Right renal pelvis (tissue), 4 donors: ENCODE measurements at regions not wholly inside any gene's neighbourhood (a gene's known extent, or its start where the extent isn't known, plus 50 kb on each side); places are given as distances from the start of the nearest gene placed in this dataset.
"Not testable (repeated sequence)": the region's sequence is repeated elsewhere in the genome, so short reads cannot be mapped to it uniquely, and the experiment has no call there.

Experiments
- DNase-seq, 4 donors: peaks; one replicate each; pipeline ENCODE4 v3.0.0-alpha.2; 2013; ENCODE audit warnings: low read depth in 4 of 4, low spot score in 3 of 4, missing footprints in 1 of 4

DNA sequence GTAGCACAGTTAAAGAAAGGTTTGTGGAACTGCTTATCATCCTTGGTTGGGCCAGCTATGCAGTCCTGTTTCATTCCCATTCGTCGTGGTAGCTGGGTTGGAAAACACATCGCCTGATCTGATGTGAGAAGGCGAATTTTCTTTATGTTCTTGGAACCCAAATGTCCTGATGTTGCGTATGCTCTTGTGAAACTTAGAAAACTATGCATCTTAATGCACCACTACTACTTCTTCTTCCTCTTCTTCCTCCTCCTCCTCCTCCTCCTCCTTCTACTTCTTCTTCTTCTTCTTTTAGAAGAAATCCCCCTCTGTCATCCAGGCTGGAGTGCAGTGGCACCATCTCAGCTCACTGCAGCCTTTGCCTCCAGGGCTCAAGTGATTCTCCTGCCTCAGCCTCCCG, 381.6 kb downstream of the UTRN start:
- DNase-seq, result no peak

DNA sequence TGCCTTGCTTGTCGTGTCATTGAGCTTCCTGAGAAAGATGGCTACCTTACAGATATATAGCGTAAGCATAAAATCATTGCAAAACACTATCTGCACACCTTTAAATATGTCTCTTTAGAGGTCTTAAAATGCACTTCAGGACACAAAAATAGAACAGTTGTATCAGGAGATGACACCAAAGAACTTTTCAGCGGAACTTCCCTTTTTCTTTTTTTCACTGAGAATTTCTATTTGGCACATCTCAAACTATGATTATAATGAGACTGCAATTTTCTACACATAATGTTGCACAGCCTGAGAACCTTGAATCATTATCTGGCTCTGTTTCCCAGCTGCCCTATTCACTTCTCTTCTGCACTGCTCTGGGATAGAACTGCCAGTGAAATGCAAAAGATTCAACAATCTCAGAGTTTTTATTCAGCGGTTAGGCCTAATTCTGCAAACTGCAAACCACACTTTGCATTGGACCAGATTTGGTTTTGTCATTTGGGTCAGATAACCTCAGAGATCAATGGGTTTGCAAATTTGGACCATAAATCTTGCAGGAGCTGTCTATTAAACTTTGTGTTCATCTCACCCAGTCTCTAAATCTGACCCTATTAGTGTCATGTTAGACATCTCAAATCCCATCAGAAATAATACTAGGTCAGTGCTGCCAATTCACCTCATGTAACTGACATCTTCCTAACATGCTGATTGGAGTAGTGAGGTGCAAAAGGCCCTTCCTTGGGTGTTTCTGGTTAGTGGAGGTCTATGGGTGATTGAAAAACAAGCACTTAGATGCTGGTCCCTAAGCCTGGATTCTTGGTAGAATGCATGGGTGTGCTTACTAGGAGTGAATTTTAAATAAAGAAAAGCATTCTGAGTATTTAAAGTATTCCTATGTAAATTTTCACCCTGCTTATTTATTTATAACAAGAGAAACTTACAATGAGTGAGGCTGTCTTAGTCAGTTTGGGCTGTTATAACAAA, 382.7 kb downstream of the UTRN start:
- no peak for DNase-seq

DNA sequence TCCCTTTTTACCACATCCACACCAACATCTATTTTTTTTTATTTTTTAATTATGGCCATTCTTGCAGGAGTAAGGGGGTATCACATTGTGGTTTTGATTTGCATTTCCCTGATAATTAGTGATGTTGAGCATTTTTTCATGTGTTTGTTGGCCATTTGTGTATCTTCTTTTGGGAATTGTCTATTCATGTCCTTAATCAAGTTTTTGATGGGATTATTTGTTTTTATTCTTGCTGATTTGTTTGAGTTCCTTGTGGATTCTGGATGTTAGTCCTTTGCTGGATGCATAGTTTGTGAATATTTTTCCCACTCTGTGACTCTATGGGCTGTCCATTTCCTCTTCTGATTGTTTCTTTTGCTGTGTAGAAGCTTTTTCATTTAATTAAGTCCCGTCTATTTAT, 385.1 kb downstream of the UTRN start:
- DNase-seq, result not testable (repeated sequence)

DNA sequence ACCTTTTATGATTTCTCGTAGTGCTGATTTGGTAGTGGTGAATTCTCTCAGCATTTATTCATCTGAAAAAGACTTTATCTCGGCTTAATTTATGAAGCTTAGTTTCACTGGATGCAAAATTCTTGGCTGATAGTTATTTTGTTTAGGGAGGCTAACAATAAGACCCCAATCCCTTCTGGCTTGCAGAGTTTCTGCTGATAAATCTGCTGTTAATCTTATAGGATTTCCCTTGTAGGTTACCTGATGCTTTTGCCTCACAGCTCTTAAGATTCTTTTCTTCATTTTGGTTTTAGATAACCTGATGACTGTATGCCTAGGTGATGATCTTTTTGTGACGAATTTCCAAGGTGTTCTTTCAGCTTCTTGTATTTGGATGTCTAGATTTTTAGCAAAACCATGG, 388.7 kb downstream of the UTRN start:
- DNase-seq, result no peak

DNA sequence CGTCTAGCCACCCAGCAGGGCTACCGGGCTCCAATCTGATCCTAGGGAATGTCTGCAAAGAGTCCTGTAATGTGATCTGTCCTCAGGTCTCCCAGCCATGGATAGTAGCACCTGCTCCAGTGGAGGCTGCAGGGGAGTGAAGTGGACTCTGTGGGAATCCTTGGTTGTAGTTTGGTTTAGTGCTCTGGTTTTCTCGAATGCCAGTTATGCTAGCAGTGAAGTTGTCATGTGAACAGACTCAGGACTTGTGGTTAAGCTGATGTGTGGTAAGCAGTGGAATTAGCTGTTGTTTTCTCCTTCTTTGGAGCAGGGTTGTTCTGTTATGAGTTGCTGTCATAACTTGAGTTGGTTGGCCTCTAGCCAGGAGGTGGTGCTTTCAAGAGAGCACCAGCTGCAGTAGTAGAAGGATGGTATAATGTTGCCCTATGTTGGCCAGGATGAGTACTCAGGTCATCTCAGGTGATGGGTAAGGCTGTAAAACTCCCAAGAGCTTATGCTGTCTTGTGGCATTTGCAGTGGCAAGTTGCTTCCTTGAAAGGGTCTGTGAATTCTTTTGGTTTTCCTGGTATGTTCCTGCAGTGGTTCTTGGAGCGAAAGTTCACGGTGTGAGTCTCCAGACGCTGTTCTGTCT, 390.2 kb downstream of the UTRN start:
- no peak for DNase-seq

DNA sequence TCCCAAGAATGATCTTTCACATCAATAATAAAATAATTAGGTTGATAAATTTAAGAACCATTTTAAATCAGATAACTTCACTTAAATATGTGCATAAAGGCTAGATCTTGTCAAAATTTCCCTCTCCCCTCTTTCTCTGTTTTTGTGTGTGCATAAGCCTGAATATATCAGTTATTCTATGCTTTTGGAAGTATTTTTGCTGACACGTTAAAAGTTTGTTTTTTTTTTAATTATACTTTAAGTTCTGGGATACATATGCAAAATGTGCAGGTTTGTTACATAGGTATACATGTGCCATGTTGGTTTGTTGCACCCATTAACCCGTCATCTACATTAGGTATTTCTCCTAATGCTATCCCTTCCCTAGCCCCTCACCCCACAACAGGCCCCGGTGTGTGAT, 391.2 kb downstream of the UTRN start:
- DNase-seq, result not testable (repeated sequence)

DNA sequence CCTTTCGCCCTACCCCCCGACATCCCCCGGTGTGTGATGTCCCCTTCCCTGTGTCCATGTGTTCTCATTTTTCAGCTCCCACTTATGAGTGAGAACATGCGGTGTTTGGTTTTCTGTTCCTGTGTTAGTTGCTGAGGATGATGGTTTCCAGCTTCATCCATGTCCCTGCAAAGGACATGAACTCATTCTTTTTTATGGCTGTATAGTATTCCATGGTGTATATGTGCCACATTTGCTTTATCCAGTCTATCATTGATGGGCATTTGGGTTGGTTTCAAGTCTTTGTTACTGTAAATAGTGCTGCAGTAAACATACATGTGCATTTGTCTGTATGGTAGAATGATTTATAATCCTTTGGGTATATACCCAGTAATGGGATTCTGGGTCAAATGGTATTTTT, 392.1 kb downstream of the UTRN start:
- not testable (repeated sequence) for DNase-seq

DNA sequence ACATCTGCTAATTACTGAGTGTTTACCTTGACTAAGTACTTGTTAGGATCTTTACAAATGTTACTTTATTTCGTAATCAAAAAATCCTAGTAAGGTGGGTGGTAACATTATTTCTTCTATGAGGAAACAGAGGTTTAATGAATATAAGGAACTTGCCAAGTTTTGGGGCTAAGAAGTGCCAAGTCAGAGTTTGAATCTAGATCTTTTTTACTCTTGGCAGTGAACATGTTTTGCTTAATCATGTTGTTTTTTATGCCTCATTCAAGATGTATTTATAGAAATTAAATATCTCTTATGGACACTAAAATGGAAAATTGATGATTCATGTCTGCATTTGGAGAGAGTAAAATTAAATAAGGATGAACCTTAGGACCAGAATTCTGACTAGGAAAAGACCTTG, 393.7 kb downstream of the UTRN start:
- no peak for DNase-seq

DNA sequence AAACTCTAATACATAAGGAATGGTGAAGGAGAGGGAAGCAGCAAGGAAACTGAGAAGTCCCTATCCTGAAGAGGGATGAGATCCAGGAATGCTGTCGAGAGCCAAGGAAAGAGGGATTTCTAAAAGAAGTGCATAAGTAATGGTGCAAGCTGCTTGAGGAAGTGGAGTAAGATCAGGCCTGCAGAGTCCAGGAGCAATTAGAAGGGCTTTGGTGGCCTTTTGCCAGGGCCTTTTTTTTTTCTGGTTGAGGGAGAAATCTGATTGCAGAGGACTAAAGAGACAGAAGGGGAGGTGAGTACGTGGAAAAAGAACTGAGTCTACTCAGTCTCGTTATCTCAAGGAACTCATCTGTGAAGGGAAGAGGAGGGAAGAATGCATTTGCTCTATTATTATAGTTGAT, 396.2 kb downstream of the UTRN start:
- no peak for DNase-seq

DNA sequence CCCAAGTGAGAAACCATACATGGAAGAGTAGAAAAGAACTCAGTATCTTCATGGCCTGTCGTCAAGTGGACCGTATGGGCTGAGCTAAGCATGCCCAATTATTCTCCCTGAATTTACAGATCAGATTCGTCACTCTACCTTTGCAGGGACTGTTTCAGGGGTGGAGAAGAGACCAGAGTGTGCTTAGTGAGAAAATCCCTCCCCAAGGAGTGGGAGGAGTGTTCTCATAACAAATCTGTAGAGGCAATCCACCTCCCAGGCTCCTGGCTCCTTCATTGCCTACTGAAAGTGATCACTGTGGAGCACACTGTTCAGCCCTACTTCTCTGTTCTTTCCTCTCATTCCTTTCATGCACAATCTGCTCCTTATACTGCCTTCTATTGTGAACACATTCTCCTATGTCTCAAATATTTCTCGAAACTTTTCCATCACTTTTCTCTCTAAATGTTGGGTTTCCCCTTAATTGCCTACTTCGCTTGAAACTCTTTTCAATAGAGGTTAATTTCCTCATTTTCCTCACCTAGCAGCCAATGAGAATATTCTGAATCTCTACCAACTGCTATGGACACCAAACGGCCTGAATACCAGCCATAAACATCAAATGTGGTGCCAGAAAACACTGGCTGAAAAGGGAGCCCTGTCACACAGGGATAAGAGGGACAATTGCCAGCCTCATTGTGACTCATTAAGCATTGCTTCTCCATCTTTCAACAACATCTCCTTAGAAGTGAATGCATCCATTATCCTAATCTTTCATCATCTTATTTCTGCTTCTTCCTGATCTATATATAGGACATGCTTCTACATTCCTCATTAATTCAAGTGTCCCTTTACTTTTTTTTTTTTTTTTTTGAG, 398.3 kb downstream of the UTRN start:
- DNase-seq, result no peak

DNA sequence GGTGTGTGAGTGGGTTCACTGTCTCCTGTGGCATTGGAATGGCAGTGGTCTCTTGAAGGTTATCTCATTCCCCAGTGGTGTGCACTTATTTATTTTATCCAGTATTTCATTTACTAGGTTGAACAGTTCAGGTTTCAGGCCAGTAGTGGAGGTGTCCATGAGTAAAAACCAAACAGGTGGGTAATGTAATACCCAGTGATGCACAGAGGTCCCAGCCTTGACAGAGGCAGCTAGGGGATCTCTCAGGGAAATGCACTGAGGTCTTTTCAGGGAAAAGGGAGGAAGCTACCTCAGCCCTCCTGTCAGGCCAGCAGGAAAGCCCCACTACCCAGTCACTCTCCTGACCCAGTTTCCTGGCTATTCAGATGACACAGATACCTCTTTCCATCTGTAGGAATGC, 403.6 kb downstream of the UTRN start:
- DNase-seq, result no peak

DNA sequence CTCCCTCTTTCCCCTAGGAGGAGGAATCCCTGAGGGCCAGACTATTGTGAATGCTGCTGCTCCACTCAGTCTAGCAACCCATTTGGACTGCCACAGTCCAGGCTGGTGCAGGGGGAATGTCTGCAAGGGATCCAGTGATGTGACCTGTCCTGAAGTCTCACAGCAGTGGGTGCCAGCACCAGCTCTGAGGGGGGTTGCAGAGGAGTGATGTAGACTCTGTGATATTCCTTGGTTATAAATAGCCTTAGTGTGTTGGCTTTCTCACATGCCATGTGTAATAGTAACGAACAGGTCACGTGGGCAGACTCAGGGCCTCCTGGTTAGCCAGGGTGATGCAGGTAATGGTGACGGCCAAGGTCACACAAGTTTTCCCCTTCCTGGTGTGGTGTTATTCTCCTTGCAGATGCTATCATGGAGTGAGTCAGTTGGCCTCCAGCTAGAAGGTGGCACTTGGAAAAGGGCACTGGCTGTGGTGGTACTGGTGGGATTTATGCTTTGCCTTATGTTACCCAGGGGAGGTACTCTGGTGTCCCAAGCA, 404.4 kb downstream of the UTRN start:
- no peak for DNase-seq

DNA sequence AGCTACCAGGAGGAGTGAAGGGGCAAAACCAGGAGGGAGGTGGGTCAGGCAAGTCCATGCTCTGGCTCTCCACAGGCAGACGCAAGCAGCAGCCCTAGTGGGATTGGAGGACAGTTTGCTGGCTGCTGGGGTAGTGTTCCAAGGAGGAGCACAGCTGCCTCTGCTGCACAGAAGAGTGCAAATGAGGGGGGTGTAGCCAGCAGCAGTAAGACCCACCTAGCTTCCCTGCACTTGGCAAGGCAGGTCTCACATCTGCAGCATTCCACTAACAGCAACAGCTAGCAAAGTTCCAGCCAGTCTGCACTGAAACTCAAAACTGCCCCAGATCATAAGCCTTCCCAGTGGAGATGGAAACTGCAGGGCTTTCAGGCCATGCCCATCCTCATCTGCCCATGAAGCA, 405.0 kb downstream of the UTRN start:
- no peak for DNase-seq

DNA sequence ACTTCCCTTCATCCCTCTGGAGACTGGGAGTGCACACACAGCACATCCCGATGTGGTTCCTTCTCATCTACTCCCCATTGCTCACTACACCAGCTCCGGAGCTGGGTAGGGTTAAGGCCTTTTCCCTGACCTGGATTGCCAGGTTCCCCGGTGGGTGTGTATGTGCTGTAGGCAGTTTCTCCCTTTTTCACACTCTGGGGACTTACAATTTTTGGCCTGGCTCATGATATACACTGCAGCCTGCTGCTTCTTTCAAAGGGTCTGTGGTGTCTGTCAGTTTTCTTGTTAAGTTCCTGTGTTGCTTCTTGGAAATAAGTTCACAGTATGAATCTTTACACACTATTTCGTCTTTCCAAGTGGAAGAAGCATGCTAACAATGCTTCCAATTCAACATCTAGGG, 405.5 kb downstream of the UTRN start:
- DNase-seq, result no peak

DNA sequence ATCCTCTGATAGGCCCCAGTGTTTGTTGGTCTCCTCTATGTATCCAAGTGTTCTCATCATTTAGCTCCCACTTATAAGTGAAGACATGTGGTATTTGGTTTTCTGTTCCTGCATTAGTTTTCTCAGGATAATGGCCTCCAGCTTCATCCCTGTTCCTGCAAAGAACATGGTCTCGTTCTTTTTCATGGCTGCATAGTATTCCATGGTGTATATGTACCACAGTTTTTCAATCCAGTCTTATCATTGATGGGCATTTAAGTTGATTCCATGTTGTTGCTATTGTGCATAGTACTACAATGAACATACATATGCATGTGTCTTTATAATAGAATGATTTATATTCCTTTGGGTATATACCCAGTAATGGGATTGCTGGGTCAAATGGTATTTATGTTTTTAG, 406.9 kb downstream of the UTRN start:
- not testable (repeated sequence) for DNase-seq

DNA sequence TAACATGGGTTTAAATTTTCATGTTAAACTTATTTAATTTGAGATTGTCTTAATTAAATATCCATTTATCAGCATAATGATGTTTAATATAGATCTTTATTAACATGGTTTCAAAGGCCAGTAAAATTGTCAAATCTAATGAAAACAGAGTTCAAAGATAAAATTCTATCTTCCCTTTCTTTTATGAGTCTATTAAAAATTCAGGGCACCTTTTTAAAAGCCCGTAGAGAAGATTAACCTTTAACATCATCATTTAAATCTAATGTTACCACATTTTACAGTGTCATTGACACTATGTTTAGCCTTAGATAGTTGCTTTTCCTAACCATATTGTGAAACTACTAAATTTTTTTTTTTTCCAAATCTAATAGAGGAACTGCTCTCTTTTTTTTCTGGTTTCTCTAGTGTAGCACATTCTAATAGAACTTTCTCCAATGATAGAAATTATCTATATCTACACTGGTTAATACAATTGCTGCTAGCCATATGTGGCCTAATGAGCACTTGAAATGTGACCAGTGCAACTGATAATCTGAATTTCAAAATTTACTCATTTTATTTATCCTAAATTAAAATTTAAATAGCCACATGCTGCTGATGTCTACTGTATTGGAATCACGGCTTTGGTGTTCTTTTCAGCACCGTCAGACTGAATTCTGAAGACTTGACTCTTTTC, 410.9 kb downstream of the UTRN start:
- no peak for DNase-seq

DNA sequence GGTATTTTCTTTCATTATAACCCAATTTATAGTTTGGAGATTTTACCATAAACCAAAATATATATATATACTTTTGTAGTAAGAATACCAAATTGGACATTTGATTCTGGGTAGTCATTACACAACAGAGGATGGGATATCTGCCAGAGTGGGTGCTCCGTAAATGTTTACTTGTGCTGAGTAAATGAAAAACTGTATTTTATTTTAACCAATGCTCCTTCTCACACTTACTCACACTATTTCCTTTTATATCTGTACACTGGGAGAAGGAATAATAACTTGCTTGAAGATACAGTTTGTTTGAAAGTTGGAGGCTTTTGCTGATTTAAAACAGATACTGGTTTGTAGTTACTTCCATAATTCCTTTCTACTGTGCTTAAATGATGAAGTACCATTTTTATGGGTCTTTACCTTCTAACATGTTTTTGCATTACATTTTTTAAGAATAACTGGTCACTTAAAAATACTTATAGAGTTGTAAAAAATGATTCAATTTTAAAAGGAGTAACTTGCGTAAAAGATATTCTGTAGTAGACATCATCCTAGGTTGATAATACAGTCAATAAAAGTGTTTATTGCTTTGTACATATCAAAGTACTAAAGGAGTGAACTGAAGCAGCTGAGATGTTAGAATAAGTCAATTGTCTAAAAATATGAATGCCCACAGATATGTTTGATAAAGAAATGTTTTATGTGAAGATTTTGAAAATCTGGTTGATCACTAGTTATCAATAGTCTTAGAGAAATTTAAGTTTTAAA, 411.7 kb downstream of the UTRN start:
- no peak for DNase-seq

DNA sequence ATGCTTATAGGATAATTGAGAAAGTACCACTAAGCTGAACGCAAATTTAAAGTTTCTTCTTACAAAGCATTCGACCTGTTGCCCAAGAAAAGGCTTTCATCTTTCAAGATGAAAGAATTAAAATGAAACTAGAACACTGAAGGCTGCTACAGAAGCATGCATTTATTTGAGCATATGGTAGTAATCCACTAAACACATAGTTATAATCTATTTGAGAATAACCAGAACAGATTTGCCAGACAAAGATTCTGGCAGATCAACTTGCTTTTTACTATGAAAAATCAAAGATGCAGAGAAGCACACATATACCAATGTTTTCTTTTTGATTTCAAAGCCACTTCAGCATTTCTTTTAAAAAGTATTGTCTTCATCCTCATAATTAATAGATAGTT, 412.2 kb downstream of the UTRN start:
- no peak for DNase-seq

DNA sequence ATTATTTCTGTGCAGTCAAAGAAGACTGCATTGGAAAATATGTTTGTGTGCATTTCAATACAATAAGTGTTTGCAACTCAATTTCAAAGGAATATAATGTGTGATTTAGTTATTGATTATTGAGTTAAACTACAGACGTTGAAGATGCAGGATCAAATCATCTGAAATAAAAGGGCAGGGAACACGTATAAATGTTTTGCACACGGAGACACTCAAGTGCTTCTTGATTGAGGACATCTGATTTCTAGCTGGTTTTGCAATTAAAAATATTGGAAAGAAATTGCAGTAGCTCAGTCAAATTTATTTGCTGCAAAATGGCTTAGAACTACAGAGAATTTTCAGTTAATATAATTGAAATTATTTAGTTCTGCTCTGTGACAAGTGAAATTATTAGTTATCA, 412.7 kb downstream of the UTRN start:
- no peak for DNase-seq

DNA sequence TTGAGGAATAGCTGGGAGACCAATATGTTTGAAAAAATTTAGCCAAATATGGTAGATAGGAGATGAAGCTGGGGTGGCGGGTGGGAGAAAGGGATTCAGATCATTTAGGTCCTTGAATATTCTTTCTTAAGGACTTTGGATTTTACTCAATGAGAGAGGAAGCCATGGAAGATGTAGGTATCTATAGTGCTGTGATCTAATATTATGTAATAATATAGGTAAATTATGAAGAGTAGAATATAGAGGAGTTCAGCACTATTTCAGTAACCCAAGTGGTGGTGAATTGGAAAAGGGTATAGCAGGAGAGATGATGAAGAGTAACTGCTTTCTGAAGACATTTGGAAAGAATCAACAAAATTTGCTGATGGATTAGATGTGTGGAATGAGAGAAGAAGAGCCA, 417.6 kb downstream of the UTRN start:
- no peak for DNase-seq
